NCI-H748 (cell line): ENCODE measurements at regions not wholly inside any gene's neighbourhood (a gene's known extent, or its start where the extent isn't known, plus 50 kb on each side); places are given as distances from the start of the nearest gene placed in this dataset.

Experiments used
- DNase-seq: peaks from one replicate; lab custom pipeline; 2025; ENCODE audit not compliant: unreplicated experiment; lab: John Stamatoyannopoulos, UW

DNA sequence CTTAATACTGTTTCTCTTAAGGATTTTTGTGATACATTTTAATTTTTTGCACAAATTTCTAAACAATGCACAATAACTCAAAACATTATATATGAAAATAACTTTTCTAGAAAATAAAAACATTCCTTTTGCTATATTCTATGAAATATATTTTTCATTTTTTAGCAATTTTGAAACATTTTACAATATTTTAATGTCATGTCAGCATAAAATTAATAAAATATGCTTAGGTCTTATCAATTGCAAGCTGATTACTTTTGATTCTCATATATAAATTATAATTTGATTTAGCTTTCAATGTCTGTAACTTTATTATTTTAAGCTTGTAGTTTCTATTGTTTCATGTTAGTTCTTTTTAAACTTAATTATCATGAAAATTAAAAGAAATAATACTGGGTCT lies 898.7 kb downstream of the TMEM182 start:
- no peak for DNase-seq

GRCh38 chr2:103660947-103661346 lies 899.1 kb downstream of the TMEM182 start:
- DNase-seq = peak; percentile 22

DNA sequence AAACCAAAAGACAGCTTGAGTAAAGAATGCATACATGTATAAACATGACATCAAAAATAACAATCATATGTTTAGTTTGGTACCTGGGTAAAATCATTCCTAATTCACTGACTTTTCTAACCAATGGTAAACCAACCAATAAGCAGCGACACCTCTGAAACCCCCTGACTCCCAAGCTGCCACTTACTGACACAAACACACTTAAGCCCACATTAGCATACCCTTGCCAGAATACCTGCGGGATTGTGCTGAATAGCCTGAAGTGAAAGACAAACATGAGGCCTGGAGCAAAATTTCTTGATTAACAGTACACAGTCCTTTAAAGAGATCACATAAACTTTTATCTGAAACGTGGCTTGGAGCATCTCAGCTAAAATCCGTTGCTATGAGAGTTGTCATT lies 902.9 kb downstream of the TMEM182 start:
- no peak for DNase-seq

DNA sequence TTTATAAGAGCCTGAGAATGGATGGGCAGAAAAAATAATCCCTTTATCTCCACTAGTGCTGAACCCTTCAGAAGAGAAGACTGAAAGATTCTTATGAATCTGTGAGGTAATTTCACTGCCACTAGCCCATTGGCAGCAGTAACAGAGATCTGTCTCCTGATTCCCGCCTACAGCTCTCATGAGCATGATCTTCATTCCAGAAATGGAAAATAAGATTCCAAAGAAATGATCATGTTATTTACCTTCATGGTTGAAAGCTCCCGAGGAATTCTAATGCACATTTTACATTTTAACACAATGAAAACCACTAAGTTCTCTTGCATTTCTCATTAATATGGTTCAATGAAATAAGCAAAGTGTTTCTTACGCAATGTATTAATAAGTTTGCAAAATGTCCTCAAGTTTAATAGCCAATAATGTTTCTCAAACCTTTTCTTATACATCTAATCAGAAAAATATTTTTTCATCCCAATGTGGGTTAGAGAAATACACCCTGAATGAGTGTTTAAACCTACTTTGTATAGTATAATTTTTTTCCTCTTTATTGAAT lies 905.6 kb downstream of the TMEM182 start:
- no peak for DNase-seq

DNA sequence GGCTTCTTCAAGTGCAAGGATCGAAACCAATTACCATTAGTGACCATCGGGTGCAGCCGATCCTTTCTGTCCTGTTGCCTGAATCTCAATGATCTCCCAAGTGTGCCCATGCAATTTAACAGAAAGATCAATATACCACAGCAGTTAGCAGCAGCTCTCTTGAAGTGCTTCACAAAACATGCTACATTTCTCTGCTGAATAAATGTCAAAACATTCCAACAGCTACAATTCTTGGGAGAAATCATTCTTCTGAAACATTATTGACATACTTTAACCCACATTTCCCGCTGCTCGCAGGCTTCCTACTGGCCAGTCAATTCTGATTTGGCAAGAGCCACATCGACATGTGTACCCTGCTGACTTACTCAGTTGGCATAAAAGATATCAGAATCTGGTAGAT lies 907.7 kb downstream of the TMEM182 start:
- no peak for DNase-seq
